ENCODE measurements at regions not wholly inside any gene's neighbourhood (a gene's known extent, or its start where the extent isn't known, plus 50 kb on each side); places are given as distances from the start of the nearest gene placed in this dataset.

DNA sequence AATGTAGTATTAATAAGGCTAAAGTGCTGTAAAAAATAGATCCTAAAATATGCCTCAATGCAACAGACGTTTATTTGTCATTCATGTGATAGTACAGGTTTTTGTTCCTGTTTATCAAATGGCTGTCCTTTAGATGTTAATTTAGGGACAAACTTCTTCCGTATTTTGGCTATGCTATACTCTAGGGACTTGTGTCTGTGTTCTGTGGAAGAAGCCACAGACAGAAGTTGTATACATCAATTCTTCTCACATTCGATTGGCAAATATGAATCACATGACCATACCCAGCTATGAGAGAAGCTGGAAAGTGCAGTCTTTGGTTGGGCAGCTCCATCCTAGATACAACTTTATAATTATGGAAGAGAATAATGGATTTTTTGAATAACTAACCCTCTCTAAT is 232.7 kb upstream of the SNX7 start:
- no peak for DNase-seq (ENCODE audit: extremely low read depth, low read depth, low spot score)

DNA sequence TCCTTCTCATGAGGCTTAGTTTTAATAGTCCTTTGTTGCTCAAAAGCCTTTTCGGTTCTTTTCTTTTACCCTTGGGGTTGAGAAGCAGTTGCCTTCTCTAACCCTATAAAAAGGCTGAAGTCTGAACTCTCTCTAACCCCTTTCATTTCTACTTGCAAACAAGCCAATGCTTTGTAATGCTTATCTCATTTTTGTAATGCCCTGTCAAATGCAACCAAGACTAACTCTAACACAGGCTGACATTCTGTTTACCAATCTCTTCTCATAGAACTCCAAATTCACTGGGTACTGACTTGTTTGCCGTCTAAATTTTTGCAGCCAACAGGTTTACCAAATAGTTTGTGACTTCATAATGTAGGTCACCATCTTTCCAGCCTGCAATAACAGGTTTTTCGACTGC is 233.9 kb upstream of the SNX7 start:
- DNase-seq (ENCODE audit: extremely low read depth, low read depth, low spot score) = no peak

DNA sequence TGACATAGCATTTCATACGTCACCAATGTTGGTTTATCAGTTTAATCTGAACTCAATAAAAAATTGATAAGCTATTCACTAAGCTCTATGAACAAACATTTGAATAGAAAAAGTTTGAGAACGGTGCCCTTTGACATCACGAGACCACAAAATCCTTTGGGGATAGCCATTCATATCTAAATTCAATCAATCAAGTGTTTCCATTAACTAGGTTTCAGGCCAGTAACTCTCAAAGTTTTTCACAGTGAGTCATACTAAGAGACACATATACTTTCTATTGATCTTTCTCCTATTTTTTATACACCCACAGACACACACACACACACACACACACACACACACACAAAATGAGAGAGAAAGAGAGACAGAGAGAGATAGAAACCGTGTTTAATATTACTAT is 235.4 kb upstream of the SNX7 start:
- no peak for DNase-seq (ENCODE audit: extremely low read depth, low read depth, low spot score)

DNA sequence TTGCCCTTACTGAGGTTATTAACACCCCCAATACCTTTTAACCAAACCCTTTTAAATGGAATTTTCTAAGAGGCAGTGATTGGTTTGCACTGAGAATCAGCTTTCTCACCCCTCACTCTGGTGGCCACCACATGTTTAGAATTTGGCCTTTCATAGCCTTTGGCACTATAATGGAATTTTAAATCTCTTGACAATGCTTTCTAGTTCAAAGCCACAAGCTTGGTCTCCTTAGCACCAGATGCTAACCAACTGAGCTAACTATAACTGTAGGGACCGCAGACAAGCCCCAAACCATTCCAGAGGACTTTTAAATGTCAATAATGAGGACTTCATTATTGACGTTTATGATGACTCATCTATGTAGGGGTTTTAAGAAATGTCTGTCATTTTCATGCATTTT is 238.7 kb upstream of the SNX7 start:
- DNase-seq (ENCODE audit: extremely low read depth, low read depth, low spot score) = no peak

DNA sequence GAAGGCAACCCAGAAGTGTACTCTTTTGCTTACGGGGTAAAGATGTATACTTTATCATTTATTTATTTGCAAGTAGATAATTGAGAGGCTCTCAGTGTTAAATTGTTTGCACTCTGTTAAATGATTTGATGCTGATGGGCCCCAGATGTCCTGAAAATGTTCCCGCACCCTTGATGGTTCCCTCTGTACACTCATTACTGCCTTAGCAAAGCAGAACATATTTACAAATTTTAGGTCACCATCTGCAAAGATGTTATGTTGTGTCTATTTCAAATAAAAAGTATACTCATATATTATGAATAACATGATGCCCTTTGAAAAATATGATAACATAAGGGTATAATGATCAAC is 240.5 kb upstream of the SNX7 start:
- no peak for DNase-seq (ENCODE audit: extremely low read depth, low read depth, low spot score)

DNA sequence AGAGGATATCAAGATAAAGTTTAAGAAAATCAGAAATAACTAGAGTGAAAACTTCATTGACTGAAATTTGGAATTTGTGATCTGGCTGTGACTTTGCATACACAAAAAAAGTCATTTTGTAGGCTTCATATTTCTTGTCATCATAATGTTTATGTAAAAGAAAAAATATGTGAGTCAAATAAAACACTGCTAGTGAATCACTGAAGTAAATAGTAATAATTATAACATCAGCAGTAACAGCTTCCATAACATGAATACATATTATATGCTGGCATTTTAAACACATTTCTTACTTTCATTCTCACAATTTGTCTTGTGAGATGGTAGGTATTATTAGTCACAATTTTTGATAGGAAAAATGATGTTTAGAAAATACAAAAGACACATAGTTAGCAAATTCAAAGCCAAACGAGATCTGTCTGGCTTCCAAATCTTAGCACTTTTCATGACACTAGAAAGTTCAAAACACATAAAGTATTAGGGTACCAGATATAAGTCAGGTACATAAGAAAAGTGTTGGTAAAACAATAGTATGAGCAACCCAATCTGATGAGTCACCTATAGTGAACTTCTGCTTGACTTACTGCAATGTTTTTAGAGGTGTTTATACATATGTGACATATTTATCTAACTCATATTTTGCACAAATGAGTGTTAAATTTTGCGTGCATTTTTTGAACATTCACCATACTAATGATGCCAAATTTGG is 241.0 kb upstream of the SNX7 start:
- no peak for DNase-seq (ENCODE audit: extremely low read depth, low read depth, low spot score)

DNA sequence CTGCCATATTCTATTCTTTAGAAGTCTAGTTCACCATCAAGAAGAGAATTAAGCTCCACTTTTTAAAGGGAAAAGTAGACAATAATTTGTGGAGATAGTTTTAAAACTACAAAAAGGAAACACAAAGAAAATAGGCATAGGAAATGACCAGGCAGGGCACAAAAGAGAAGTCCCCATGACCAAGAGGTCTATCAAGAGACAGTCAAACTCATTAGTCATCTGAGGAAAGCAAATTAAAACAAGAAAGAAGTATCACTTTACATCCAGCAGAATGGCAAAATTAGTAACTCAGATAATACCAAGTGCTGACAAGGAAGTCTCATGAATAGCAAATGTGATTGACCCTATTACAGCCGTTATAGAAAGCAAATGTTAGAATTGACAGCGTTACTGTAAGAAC is 243.7 kb upstream of the SNX7 start:
- no peak for DNase-seq (ENCODE audit: extremely low read depth, low read depth, low spot score)

DNA sequence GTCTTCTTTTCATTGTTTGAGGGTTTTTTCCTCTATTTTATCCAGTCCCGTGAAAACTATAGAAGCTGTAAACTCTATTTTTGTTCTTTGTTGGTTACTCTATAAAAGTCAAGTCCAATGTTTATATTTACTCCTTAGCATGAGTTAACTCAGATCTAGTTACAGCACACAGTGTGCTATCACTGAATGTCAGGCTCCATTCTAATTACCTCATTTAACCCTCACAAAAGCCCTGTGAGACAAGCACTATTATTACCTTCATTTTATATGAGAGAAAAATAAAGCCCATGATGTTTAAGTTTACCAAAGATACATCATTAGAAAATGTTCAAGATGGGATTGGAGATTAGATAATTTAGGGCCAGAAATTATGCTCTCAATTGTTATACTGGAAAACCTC is 251.4 kb upstream of the SNX7 start:
- no peak for DNase-seq (ENCODE audit: extremely low read depth, low read depth, low spot score)

DNA sequence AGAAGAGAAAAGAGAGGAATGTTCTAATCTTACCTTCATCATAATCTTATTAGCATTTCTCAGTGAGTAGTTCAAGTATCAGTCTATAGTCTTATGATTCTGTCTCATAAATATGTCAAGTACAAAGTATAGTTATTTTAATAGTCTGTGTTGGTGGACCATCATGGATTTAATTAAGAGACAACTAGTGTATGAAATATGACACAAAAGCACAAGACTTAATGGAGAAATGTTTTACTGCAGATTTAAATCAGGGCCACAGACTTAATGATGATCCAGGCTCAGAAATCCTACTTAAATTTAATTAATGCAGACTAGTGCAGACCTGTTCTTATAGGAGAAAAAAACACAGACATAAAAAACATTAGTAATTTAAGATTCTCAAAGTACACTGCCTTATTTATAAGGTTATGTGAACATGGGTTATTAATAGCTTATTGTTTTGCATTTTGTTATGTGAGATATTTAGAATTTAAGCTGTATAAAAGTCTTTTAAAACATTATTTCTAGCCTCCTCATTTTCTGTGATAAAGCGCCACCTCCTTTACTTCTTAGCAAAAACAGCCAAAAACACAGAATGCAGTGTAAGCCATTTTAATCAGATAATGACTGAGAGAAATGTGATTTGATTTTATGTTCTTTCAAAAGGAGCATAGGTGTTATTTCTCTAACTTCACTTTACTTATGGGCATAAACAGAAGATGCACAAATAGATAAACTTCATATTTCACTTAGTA is 255.0 kb upstream of the SNX7 start:
- no peak for DNase-seq (ENCODE audit: extremely low read depth, low read depth, low spot score)

DNA sequence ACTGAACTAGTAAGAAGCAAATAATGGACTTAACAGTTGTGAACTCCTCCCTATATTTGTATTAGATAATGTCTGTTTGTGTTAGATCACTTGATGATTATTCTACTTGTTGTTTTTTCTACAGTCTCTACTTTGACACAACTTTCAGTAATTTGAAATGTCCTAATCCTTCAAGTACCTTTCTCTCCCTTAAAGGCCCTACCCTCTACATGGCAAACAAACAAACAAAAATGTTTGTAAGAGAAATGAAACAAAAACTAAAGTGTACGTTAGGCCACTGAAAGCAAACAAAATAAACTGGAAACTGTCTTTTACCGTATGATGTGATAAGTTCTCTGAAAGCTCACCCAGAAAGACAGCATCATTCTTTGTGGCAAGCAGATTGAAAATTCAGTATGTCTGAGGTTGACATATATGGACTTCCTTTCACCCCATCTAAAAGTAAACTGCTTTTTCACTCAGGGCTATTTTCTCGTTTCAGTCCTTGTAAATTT is 255.9 kb upstream of the SNX7 start:
- DNase-seq (ENCODE audit: extremely low read depth, low read depth, low spot score) = no peak

DNA sequence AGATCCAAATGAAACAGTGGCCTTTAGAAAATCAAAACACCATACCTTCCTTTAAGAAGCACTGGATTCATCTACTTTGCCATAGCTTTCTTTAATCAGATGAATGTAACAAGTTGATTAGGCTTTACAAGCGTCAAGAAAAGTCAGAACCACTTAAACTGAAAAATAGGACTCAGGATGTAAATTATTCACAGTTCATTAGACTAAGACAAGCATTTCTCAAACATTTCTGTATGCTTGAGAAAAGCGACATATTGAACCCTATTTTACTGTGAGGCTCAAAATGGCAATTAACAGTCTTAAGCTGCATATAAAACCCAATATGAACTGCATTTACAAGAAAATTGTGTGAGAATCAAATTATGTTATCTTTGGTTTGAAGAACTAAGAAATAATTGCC is 256.7 kb upstream of the SNX7 start:
- DNase-seq (ENCODE audit: extremely low read depth, low read depth, low spot score) = no peak

DNA sequence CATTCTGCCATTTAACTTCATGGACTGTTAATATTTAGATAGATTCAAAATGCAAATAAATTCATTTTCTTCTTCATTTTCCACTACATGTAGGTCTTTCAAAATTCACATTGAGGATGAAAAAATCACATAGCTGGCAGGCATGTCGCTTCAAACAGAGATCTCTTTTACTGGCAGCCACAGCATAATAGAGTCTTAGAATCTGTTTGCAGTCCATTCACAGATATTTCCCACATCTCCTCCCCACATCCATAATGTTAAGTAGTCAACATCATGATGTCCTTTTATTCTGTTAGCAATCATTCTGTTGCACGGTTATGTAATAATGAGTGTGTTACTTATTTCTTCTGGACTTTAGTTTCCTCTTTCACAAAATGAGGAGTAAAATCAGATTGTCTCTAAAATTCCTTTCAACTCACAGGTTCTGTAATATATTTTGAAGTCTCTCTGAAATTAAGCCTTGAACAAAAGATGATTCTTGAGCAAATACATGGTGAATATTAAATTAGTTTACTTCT is 257.5 kb upstream of the SNX7 start:
- DNase-seq (ENCODE audit: extremely low read depth, low read depth, low spot score) = no peak

DNA sequence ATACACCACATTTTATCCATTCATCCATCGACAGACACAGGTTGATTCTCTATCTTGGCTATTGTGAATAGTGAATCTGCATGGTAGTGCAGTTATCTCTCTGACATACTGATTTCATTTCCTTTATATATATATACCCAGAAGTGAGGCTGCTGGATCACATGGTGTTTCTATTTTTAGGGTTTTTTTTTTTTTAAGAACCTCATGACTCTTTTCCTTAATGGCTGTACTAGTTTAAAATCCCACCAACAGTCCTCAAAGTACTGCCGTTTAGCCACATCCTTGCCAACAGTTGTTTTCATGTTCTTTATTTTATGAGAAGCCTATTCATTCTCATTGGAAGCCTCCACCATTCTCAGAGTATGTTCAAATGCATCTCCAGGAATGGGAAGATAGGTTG is 258.7 kb upstream of the SNX7 start:
- DNase-seq (ENCODE audit: extremely low read depth, low read depth, low spot score) = no peak

DNA sequence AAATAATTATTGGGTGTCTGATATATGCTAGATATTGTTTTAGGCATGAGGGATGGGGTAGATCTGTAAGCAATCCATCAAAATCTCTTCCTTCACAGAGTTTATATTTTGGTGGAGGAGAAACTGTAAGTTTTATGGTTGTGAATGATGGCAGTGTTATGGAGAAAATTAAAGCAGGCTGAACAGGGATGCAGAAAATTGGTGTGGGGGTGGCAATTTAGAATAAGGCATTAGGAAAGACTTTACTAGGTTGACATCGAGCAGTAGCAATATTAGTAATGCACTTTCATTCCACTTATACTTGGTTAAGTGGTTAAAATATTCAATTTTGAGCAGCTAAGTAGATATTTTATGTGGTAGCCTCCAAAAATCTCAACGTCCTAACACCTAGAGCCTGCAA is 261.1 kb upstream of the SNX7 start:
- no peak for DNase-seq (ENCODE audit: extremely low read depth, low read depth, low spot score)

DNA sequence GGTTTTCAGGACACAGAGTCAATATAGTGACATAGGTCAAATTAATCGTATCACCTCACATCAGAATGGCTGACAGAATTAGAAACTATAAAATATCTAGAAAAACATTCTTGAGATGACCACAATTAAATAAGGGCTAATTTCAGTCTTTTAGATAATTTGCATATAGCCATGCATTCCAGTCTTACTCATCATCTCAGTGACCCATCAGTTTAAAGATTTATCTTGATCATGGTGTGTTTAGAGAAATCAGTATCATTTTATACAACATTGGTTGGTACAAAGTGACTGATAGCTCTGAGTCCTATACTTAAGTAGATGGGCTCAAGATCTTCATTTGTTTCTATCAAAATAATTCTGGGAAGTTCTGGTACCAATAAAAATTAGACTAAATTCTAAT is 262.3 kb upstream of the SNX7 start:
- DNase-seq (ENCODE audit: extremely low read depth, low read depth, low spot score) = no peak

DNA sequence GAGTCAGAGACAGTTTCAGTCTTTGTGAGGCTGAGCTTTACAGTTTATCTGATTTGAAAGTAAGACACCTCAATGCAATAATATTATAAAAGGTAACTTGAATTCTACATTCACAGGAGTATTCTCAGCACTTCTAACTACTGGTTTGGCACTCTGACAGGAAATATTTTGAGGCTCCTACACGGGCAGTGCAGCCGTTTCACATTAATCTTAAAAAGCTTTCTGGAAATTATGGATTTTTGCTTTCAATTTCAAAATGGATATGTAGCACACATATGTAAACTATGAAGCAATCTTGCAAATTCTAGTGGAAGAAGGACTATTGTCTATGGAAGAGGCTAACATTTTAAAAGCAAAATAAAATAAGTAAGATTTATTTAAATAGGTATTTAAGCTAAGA is 262.9 kb upstream of the SNX7 start:
- DNase-seq (ENCODE audit: extremely low read depth, low read depth, low spot score) = no peak

DNA sequence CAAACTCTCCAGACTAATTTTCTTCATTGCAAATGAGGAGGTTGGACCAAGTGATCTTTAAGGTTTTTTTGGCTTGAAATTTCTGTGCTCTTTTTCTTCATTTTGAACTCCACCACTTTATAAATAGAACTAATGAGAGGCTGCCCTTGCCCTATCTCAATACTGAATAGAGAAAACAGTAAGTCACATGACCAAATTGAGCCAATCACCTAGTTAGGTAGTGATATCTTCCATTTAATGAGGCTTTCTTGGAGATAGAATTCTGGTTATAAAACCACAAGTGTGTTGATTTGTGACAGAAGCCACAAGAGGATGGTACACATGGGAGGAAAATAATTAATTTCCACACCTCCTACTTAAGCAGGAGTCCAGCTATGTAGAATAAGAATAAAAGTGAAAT is 263.4 kb upstream of the SNX7 start:
- DNase-seq (ENCODE audit: extremely low read depth, low read depth, low spot score) = no peak

DNA sequence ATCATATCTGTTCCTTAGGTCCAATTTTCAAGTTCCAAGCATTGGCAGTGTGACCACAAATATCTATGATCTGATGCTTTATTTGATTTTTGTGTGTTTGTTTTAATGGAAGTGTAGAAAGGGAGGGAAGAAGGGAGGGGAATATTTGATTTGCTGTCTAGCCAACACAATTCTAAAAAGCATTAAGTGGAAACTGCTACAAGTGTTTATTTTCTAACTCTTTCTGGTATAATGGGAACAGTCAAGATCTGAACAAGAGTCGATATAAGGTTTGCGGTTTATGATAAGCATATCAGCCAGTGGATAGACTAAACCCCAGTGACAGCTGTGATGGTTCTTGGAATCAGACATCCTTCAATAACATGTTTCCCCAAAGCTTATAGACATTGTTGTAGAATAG is 267.8 kb upstream of the SNX7 start:
- no peak for DNase-seq (ENCODE audit: extremely low read depth, low read depth, low spot score)

DNA sequence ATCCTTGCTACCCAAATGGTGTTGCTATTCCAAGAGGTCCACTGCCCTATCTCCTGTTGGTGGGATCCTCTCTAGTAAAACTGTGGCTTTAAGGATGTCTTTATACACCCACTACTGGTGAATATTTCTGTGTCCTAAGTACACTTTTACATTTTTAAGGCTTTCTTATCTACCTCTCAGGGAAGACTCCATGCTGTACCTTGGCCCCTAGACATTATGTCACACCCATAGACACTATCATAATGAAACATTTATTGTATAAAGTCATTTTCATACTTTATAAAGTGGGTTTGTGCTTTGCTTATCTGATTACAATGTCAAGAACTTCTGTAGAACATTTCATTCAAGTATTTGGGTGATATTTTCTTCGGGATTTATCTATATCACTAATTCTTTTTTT is 270.3 kb upstream of the SNX7 start:
- DNase-seq (ENCODE audit: extremely low read depth, low read depth, low spot score) = no peak

DNA sequence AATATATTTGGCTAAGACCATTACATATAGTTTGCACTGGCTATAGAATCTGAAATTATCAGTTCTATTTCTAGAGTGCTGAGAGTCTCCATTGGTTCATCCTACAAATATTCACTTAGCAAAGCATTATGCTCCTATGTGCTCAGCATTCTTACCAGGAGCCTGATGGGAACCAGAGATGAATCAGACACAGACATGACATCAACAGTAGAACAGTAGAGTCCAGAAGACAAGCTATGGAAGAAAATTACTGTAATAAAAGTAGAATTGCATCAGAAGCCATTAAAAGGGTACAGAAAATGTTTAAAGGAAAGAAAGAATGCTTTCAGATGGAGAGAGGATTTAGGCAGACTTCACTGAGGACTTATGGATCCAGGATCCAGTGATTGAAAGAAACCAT is 271.7 kb upstream of the SNX7 start:
- DNase-seq (ENCODE audit: extremely low read depth, low read depth, low spot score) = no peak

DNA sequence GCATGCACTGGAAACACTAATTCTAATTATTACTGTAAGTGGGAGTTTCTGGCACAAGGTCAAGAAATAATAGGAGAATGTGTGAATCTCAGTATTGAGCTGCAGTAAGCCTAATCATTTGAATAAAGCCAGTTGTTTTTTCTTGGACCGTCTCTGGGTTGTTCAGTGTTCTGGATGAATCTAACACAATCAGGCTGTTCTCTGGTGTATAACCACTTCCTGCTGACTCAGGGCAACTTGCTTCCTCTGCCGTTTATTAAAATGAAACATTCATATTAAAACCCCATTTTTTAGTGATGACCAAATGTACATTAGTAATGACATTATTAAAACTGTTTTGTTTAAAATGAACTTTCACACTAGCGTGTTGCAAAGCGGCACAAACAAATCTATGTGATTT is 273.1 kb upstream of the SNX7 start:
- peak; percentile 87 for DNase-seq (ENCODE audit: extremely low read depth, low read depth, low spot score)

DNA sequence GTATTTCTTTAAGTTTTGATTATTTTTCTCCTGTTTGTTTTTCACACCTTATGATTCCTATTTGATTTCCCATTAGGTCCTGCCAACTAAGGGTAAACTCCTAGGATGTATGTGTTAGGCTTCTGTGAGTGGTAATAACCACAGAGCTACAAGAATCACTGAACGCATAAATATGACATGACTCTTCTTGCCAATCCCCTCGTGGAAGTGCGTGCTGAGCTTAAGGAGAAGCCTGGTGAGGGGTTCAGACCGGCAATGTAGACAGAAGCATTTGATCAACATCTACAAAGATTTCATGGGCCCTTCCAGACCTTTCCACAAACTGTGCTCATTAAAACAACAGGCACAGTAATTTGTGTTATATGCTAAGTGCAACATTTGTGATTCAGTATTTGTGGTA is 273.8 kb upstream of the SNX7 start:
- no peak for DNase-seq (ENCODE audit: extremely low read depth, low read depth, low spot score)
